HCT116 (cell line): ENCODE measurements at regions not wholly inside any gene's neighbourhood (a gene's known extent, or its start where the extent isn't known, plus 50 kb on each side); places are given as distances from the start of the nearest gene placed in this dataset.

Experiments used
- ATAC-seq: fragments of 200-7000 bp; cut with Tn5 transposase; 2 replicates; pipeline ENCODE4 v1.9.1; 2020; ENCODE audit warnings: mild to moderate bottlenecking, moderate library complexity
- BruUV-seq: library from RNA; stranded (reverse); fragments of 400-500 nt; replicated peaks from 2 replicates; lab custom pipeline; 2021; lab: Mats Ljungman, UMichigan
- CTCF ChIA-PET: fragments of 300-600 bp; sonication (Branson Sonifier 250); formaldehyde crosslinking; loops from one replicate; lab custom pipeline; 2021; ENCODE audit warnings: antibody characterized with exemption; lab: Charles Lee
- POLR2A ChIA-PET: fragments of 300-600, 350-600 bp; sonication (Branson Sonifier 250); formaldehyde crosslinking; loops from one replicate; lab custom pipeline; 2021; ENCODE audit warnings: antibody characterized with exemption; lab: Charles Lee
- RAD21 ChIA-PET, 2 experiments: fragments of 300-600 bp; sonication (Branson Sonifier 250); formaldehyde crosslinking; loops; one replicate each; lab custom pipeline; 2023; ENCODE audit warnings: low total read pairs in 2 of 2; ENCODE audit not compliant: uncharacterized antibody in 2 of 2, unreplicated experiment in 2 of 2, low non-redundant PET in 1 of 2; lab: Charles Lee
- DNase-seq: peaks from one replicate; pipeline ENCODE4 v3.0.0-alpha.2; 2010; ENCODE audit warnings: low read depth, low spot score
- H2AFZ ChIP-seq: fragments of 200-600 bp; shearing (Covaris generic), sonication (generic); 2 replicates; pipeline ENCODE4 v1.6.1; 2017; ENCODE audit warnings: low read depth, mixed run types, mixed read lengths, antibody characterized with exemption, low read length; ENCODE audit not compliant: poor library complexity, severe bottlenecking
- H3K27ac ChIP-seq: 2 replicates; pipeline ENCODE4 v1.5.1; 2012; ENCODE audit warnings: low read depth, low read length
- H3K27me3 ChIP-seq: fragments of 200-600 bp; sonication (generic); 2 replicates; pipeline ENCODE4 v1.6.1; 2016; ENCODE audit warnings: mixed run types, low read length, mixed read lengths; ENCODE audit not compliant: insufficient read depth
- H3K36me3 ChIP-seq, 2 experiments: fragments of 200-500 bp in 1 of 2; fragments of 200-600 bp in 1 of 2; sonication (Bioruptor generic) in 1 of 2; sonication (generic) in 1 of 2; 2 replicates each; pipeline versions ENCODE4 v1.5.1 to v1.6.1; 2014 to 2016; ENCODE audit warnings: low read length in 2 of 2, inconsistent platforms in 1 of 2, mixed read lengths in 1 of 2, mixed run types in 1 of 2; ENCODE audit not compliant: insufficient read depth in 2 of 2, control insufficient read depth in 1 of 2
- H3K4me1 ChIP-seq, 2 experiments: fragments of 200-600 bp in 1 of 2; sonication (generic) in 1 of 2; 2 replicates each; pipeline versions ENCODE4 v1.5.1 to v1.6.1; 2012 to 2017; ENCODE audit warnings: low read length in 2 of 2, inconsistent platforms in 1 of 2, mild to moderate bottlenecking in 1 of 2, mixed read lengths in 1 of 2, mixed run types in 1 of 2, moderate library complexity in 1 of 2; ENCODE audit not compliant: insufficient read depth in 2 of 2, control insufficient read depth in 1 of 2
- H3K4me2 ChIP-seq: fragments of 200-600 bp; sonication (generic); 2 replicates; pipeline ENCODE4 v1.6.1; 2017; ENCODE audit warnings: mixed run types, low read length, mixed read lengths
- H3K4me3 ChIP-seq, 2 experiments: fragments of 200-600 bp in 1 of 2; sonication (generic) in 1 of 2; replicated peaks in 1 of 2; 2 replicates each; pipeline ENCODE4 v1.5.1; 2011 to 2016; ENCODE audit warnings: low read length in 2 of 2, control low read depth in 1 of 2, low read depth in 1 of 2, mild to moderate bottlenecking in 1 of 2, mixed read lengths in 1 of 2, mixed run types in 1 of 2
- H3K79me2 ChIP-seq: fragments of 200-600 bp; sonication (generic); 2 replicates; pipeline ENCODE4 v1.6.1; 2017; ENCODE audit warnings: mild to moderate bottlenecking, mixed run types, low read length, moderate library complexity, mixed read lengths; ENCODE audit not compliant: insufficient read depth
- H3K9ac ChIP-seq: fragments of 200-600 bp; sonication (generic); 2 replicates; pipeline ENCODE4 v1.6.1; 2016; ENCODE audit warnings: low read length, mixed read lengths
- H3K9me2 ChIP-seq: fragments of 200-600 bp; sonication (generic), shearing (Covaris generic); 2 replicates; pipeline ENCODE4 v1.6.1; 2017; ENCODE audit warnings: mixed run types, mild to moderate bottlenecking, moderate library complexity; ENCODE audit not compliant: insufficient read depth
- H3K9me3 ChIP-seq, 2 experiments: fragments of 200-500 bp in 1 of 2; fragments of 200-600 bp in 1 of 2; sonication (Bioruptor generic) in 1 of 2; sonication (generic) in 1 of 2; 2 replicates each; pipeline ENCODE4 v1.6.1; 2014 to 2017; ENCODE audit warnings: low read length in 2 of 2, mixed read lengths in 2 of 2, inconsistent platforms in 1 of 2, low read depth in 1 of 2, mild to moderate bottlenecking in 1 of 2, mixed run types in 1 of 2, moderate library complexity in 1 of 2; ENCODE audit not compliant: control insufficient read depth in 1 of 2, insufficient read depth in 1 of 2
- H4K20me1 ChIP-seq: fragments of 200-600 bp; sonication (generic), shearing (Covaris generic); 2 replicates; pipeline ENCODE4 v1.6.1; 2017; ENCODE audit warnings: mixed run types, mild to moderate bottlenecking, moderate library complexity; ENCODE audit not compliant: insufficient read depth
- CTCF ChIP-seq, 3 experiments: fragments of 200-600 bp in 1 of 3; sonication (generic) in 1 of 3; IDR thresholded peaks in 2 of 3; conservative IDR thresholded peaks in 1 of 3; 2 replicates each; pipeline ENCODE4 v1.5.1; 2012 to 2017; ENCODE audit warnings: low read depth in 2 of 3, low read length in 2 of 3, antibody characterized with exemption in 1 of 3, borderline replicate concordance in 1 of 3, control low read depth in 1 of 3, mild to moderate bottlenecking in 1 of 3, mixed read lengths in 1 of 3, mixed run types in 1 of 3, moderate library complexity in 1 of 3; ENCODE audit not compliant: insufficient read depth in 1 of 3
- ELF1 ChIP-seq: IDR thresholded peaks from 2 replicates; pipeline ENCODE4 v1.6.1; 2012; ENCODE audit warnings: low read depth, borderline replicate concordance
- EZH2 ChIP-seq: fragments of 200-600 bp; sonication (generic); IDR thresholded peaks from 2 replicates; pipeline ENCODE4 v1.6.1; 2017; ENCODE audit warnings: antibody characterized with exemption, mixed run types
- JUND ChIP-seq: IDR thresholded peaks from 2 replicates; pipeline ENCODE4 v1.6.1; 2012
- POLR2AphosphoS5 ChIP-seq: IDR thresholded peaks from 2 replicates; pipeline ENCODE4 v1.6.1; 2011; ENCODE audit warnings: mild to moderate bottlenecking, low read depth, low read length, moderate library complexity
- RAD21 ChIP-seq: IDR thresholded peaks from 2 replicates; pipeline ENCODE4 v1.6.1; 2012; ENCODE audit warnings: low read depth, mild to moderate bottlenecking
- SP1 ChIP-seq: IDR thresholded peaks from 2 replicates; pipeline ENCODE4 v1.6.1; 2012; ENCODE audit warnings: low read depth
- SRF ChIP-seq: IDR thresholded peaks from 2 replicates; pipeline ENCODE4 v1.6.1; 2012; ENCODE audit warnings: low read depth
- YY1 ChIP-seq: IDR thresholded peaks from 2 replicates; pipeline ENCODE4 v1.6.1; 2011; ENCODE audit warnings: low read length, low read depth, moderate library complexity, mild to moderate bottlenecking; ENCODE audit not compliant: insufficient replicate concordance; ENCODE audit errors: extremely low read depth
- ZFX ChIP-seq: fragments of 450-650 bp; IDR thresholded peaks from 2 replicates; pipeline ENCODE4 v1.6.1; 2017
- intact Hi-C: fragments of 100-400 bp; cut with micrococcal nuclease; formaldehyde crosslinking; loops from 2 replicates; pipeline ENCODE4 v1.10.0; 2022
- TF ChIP-seq, protein P1 (sequence below): IDR thresholded peaks from 2 replicates; pipeline ENCODE4 v1.6.1; 2012; ENCODE audit warnings: low read depth
- TF ChIP-seq, protein P2 (sequence below): IDR thresholded peaks from 2 replicates; pipeline ENCODE4 v1.6.1; 2011; ENCODE audit warnings: mild to moderate bottlenecking, low read length, moderate library complexity; ENCODE audit not compliant: insufficient replicate concordance; ENCODE audit errors: extremely low read depth

GRCh38 chr1:80645621-80646020, 1155.1 kb upstream of the ADGRL2 start (continued):
- no peak for TF ChIP-seq RAD21
- no peak for TF ChIP-seq EZH2

- no peak for DNase-seq
- TF ChIP-seq SRF (no peak), YY1 (no peak), SP1 (no peak), JUND (no peak), RAD21 (no peak), ELF1 (no peak), CTCF (IDR thresholded peaks at IDR 0.05 in 2 of 3, conservative IDR thresholded peaks at IDR 0.05 in 1 of 3; ENCODE audit: borderline replicate concordance in 1 of 3, insufficient read depth in 1 of 3, low read depth in 2 of 3, low read length in 2 of 3) (no peak), POLR2AphosphoS5 (no peak), ZFX (no peak)
- TF ChIP-seq, protein P1, sequence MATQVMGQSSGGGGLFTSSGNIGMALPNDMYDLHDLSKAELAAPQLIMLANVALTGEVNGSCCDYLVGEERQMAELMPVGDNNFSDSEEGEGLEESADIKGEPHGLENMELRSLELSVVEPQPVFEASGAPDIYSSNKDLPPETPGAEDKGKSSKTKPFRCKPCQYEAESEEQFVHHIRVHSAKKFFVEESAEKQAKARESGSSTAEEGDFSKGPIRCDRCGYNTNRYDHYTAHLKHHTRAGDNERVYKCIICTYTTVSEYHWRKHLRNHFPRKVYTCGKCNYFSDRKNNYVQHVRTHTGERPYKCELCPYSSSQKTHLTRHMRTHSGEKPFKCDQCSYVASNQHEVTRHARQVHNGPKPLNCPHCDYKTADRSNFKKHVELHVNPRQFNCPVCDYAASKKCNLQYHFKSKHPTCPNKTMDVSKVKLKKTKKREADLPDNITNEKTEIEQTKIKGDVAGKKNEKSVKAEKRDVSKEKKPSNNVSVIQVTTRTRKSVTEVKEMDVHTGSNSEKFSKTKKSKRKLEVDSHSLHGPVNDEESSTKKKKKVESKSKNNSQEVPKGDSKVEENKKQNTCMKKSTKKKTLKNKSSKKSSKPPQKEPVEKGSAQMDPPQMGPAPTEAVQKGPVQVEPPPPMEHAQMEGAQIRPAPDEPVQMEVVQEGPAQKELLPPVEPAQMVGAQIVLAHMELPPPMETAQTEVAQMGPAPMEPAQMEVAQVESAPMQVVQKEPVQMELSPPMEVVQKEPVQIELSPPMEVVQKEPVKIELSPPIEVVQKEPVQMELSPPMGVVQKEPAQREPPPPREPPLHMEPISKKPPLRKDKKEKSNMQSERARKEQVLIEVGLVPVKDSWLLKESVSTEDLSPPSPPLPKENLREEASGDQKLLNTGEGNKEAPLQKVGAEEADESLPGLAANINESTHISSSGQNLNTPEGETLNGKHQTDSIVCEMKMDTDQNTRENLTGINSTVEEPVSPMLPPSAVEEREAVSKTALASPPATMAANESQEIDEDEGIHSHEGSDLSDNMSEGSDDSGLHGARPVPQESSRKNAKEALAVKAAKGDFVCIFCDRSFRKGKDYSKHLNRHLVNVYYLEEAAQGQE: no peak
- TF ChIP-seq, protein P2, sequence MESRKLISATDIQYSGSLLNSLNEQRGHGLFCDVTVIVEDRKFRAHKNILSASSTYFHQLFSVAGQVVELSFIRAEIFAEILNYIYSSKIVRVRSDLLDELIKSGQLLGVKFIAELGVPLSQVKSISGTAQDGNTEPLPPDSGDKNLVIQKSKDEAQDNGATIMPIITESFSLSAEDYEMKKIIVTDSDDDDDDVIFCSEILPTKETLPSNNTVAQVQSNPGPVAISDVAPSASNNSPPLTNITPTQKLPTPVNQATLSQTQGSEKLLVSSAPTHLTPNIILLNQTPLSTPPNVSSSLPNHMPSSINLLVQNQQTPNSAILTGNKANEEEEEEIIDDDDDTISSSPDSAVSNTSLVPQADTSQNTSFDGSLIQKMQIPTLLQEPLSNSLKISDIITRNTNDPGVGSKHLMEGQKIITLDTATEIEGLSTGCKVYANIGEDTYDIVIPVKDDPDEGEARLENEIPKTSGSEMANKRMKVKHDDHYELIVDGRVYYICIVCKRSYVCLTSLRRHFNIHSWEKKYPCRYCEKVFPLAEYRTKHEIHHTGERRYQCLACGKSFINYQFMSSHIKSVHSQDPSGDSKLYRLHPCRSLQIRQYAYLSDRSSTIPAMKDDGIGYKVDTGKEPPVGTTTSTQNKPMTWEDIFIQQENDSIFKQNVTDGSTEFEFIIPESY: no peak
- CTCF ChIA-PET: no interaction called here
Observed at GRCh38 chr1:80640978-80641377, 1159.8 kb upstream of the ADGRL2 start.

More at GRCh38 chr1:80640978-80641377, 1159.8 kb upstream of the ADGRL2 start:
- H3K27me3 ChIP-seq: no peaks in the 10 kb centered on the region
- ChIA-PET POLR2A (no interaction called here), RAD21 (no interaction called here)
- no peak for ATAC-seq
- H3K9me2 ChIP-seq: no peaks in the 10 kb centered on the region
- no TSS peak for BruUV-seq
- H3K9ac ChIP-seq: no peak overlapping the region
- intact Hi-C loops: no loop called here
- H3K4me3 ChIP-seq: no peak overlapping the region
- no peak overlapping the region for H3K4me2 ChIP-seq
- H2AFZ ChIP-seq: no peak overlapping the region
- no peak overlapping the region for H3K27ac ChIP-seq
- no peaks in the 10 kb centered on the region for H3K79me2 ChIP-seq
- H4K20me1 ChIP-seq: no peaks in the 10 kb centered on the region
- no peaks in the 10 kb centered on the region for H3K4me1 ChIP-seq
- no peaks in the 10 kb centered on the region for H3K9me3 ChIP-seq
- H3K36me3 ChIP-seq: no peaks in the 10 kb centered on the region
